Neural progenitor cell (in vitro differentiated cells): ENCODE measurements at regions not wholly inside any gene's neighbourhood (a gene's known extent, or its start where the extent isn't known, plus 50 kb on each side); places are given as distances from the start of the nearest gene placed in this dataset.

Source experiments
- EZH2 ChIP-seq: fragments of 200-600 bp; sonication (generic); IDR thresholded peaks from 2 replicates; pipeline ENCODE4 v1.6.1; 2017; ENCODE audit warnings: antibody characterized with exemption, mild to moderate bottlenecking, moderate library complexity
- EZH2phosphoT487 ChIP-seq: fragments of 200-600 bp; sonication (generic); IDR thresholded peaks from 2 replicates; pipeline ENCODE4 v1.6.1; 2017; ENCODE audit warnings: antibody characterized with exemption
- TF ChIP-seq, protein P1 (sequence below): fragments of 200-600 bp; sonication (generic); IDR thresholded peaks from 2 replicates; pipeline ENCODE4 v1.5.1; 2017; ENCODE audit warnings: antibody characterized with exemption, mild to moderate bottlenecking

GRCh38 chr18:60537074-60537473, 164.5 kb upstream of the MC4R start:
- TF ChIP-seq, protein P1, sequence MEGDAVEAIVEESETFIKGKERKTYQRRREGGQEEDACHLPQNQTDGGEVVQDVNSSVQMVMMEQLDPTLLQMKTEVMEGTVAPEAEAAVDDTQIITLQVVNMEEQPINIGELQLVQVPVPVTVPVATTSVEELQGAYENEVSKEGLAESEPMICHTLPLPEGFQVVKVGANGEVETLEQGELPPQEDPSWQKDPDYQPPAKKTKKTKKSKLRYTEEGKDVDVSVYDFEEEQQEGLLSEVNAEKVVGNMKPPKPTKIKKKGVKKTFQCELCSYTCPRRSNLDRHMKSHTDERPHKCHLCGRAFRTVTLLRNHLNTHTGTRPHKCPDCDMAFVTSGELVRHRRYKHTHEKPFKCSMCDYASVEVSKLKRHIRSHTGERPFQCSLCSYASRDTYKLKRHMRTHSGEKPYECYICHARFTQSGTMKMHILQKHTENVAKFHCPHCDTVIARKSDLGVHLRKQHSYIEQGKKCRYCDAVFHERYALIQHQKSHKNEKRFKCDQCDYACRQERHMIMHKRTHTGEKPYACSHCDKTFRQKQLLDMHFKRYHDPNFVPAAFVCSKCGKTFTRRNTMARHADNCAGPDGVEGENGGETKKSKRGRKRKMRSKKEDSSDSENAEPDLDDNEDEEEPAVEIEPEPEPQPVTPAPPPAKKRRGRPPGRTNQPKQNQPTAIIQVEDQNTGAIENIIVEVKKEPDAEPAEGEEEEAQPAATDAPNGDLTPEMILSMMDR, result no peak
- no peak for TF ChIP-seq EZH2
- TF ChIP-seq EZH2phosphoT487, result no peak
